SK-N-SH (cell line): ENCODE measurements at regions not wholly inside any gene's neighbourhood (a gene's known extent, or its start where the extent isn't known, plus 50 kb on each side); places are given as distances from the start of the nearest gene placed in this dataset.

Experiments
- CTCF ChIA-PET: fragments of 300-600, 350-600 bp; formaldehyde crosslinking; extraction: SDS; loops from one replicate; lab custom pipeline; 2021; lab: Yijun Ruan, JAX
- POLR2A ChIA-PET: fragments of 350-600 bp; sonication (Branson Sonifier 250); formaldehyde crosslinking; extraction: SDS; loops from one replicate; lab custom pipeline; 2020; ENCODE audit warnings: antibody characterized with exemption, inconsistent platforms; lab: Yijun Ruan, JAX
- DNase-seq: peaks from one replicate; pipeline ENCODE4 v3.0.0; 2012
- H2AFZ ChIP-seq: fragments of 200-600 bp; sonication (generic); 2 replicates; pipeline ENCODE4 v1.8.1; 2016; ENCODE audit warnings: antibody characterized with exemption, mild to moderate bottlenecking, low read depth
- H3F3A ChIP-seq: fragments of 200-600 bp; sonication (generic); replicated peaks from 2 replicates; pipeline ENCODE3; 2016; ENCODE audit warnings: antibody characterized with exemption, mild to moderate bottlenecking; ENCODE audit not compliant: insufficient read depth
- H3K27ac ChIP-seq, 2 experiments: fragments of 200-500 bp in 1 of 2; fragments of 200-600 bp in 1 of 2; sonication (Bioruptor generic) in 1 of 2; sonication (generic), shearing (Covaris generic) in 1 of 2; 2 replicates each; pipeline versions ENCODE4 v1.5.1 to v1.6.1; 2014 to 2016; ENCODE audit warnings: low read depth in 2 of 2, inconsistent platforms in 1 of 2, low read length in 1 of 2, mild to moderate bottlenecking in 1 of 2, mixed read lengths in 1 of 2
- H3K27me3 ChIP-seq: fragments of 200-600 bp; sonication (generic), shearing (Covaris generic); 2 replicates; pipeline ENCODE4 v1.6.1; 2016; ENCODE audit warnings: mixed run types; ENCODE audit not compliant: insufficient read depth
- H3K36me3 ChIP-seq, 2 experiments: fragments of 200-500 bp in 1 of 2; fragments of 200-600 bp in 1 of 2; sonication (Bioruptor generic) in 1 of 2; sonication (generic) in 1 of 2; replicated peaks in 1 of 2; 2 replicates each; pipeline versions ENCODE3 to v1.5.1; 2014 to 2016; ENCODE audit warnings: low read length in 1 of 2, mild to moderate bottlenecking in 1 of 2; ENCODE audit not compliant: insufficient read depth in 2 of 2, control insufficient read depth in 1 of 2
- H3K4me1 ChIP-seq, 2 experiments: fragments of 200-500 bp in 1 of 2; fragments of 200-600 bp in 1 of 2; sonication (Bioruptor generic) in 1 of 2; sonication (generic), shearing (Covaris generic) in 1 of 2; 2 replicates each; pipeline versions ENCODE4 v1.5.1 to v1.6.1; 2014 to 2016; ENCODE audit warnings: low read depth in 1 of 2, low read length in 1 of 2, mixed run types in 1 of 2; ENCODE audit not compliant: insufficient read depth in 2 of 2, control insufficient read depth in 1 of 2
- H3K4me2 ChIP-seq: fragments of 200-600 bp; sonication (generic), shearing (Covaris generic); 2 replicates; pipeline ENCODE4 v1.6.1; 2017; ENCODE audit warnings: mixed run types
- H3K4me3 ChIP-seq, 2 experiments: fragments of 200-500 bp in 1 of 2; fragments of 200-600 bp in 1 of 2; sonication (Bioruptor generic) in 1 of 2; sonication (generic), shearing (Covaris generic) in 1 of 2; 2 replicates each; pipeline versions ENCODE4 v1.5.1 to v1.8.1; 2014 to 2016; ENCODE audit warnings: low read depth in 2 of 2, inconsistent platforms in 1 of 2, low read length in 1 of 2, mild to moderate bottlenecking in 1 of 2, mixed read lengths in 1 of 2, moderate library complexity in 1 of 2
- H3K79me2 ChIP-seq: fragments of 200-600 bp; sonication (generic); 2 replicates; pipeline ENCODE4 v1.8.1; 2017; ENCODE audit warnings: mild to moderate bottlenecking; ENCODE audit not compliant: insufficient read depth
- H3K9ac ChIP-seq: fragments of 200-600 bp; sonication (generic); 2 replicates; pipeline ENCODE4 v1.6.1; 2017; ENCODE audit warnings: mixed run types
- H3K9me2 ChIP-seq: fragments of 200-600 bp; sonication (generic); 2 replicates; pipeline ENCODE4 v1.6.1; 2017; ENCODE audit warnings: mixed run types
- H3K9me3 ChIP-seq: fragments of 200-600 bp; sonication (generic); 2 replicates; pipeline ENCODE4 v1.6.1; 2017; ENCODE audit warnings: mixed run types, mild to moderate bottlenecking, moderate library complexity
- H4K20me1 ChIP-seq: fragments of 200-600 bp; sonication (generic); 2 replicates; pipeline ENCODE4 v1.6.1; 2017; ENCODE audit warnings: mild to moderate bottlenecking, mixed run types; ENCODE audit not compliant: insufficient read depth
- CHD2 ChIP-seq: fragments of 150-350 bp; IDR thresholded peaks from 2 replicates; pipeline ENCODE4 v1.6.1; 2018; ENCODE audit warnings: low read length; ENCODE audit not compliant: partially characterized antibody
- GABPA ChIP-seq: IDR thresholded peaks from 2 replicates; pipeline ENCODE4 v1.4.0; 2012; ENCODE audit warnings: low read depth, mild to moderate bottlenecking
- JUND ChIP-seq: IDR thresholded peaks from 2 replicates; pipeline ENCODE4 v1.4.0; 2012
- MXI1 ChIP-seq: IDR thresholded peaks from 2 replicates; pipeline ENCODE4 v1.6.1; 2012; ENCODE audit warnings: mild to moderate bottlenecking, low read depth, low read length, improper control_type of control experiment
- NRF1 ChIP-seq: IDR thresholded peaks from 2 replicates; pipeline ENCODE4 v1.6.1; 2012; ENCODE audit warnings: low read depth, mild to moderate bottlenecking, low read length
- POLR2AphosphoS5 ChIP-seq: IDR thresholded peaks from 2 replicates; pipeline ENCODE4 v1.6.1; 2012; ENCODE audit warnings: low read depth, low read length
- RAD21 ChIP-seq: IDR thresholded peaks from 2 replicates; pipeline ENCODE4 v1.6.1; 2012; ENCODE audit warnings: mild to moderate bottlenecking, low read length
- RCOR1 ChIP-seq: fragments of 150-350 bp; IDR thresholded peaks from 2 replicates; pipeline ENCODE4 v1.6.1; 2017; ENCODE audit warnings: antibody characterized with exemption, low read length
- SIN3A ChIP-seq: IDR thresholded peaks from 2 replicates; pipeline ENCODE4 v1.6.1; 2012; ENCODE audit warnings: low read depth, mild to moderate bottlenecking, low read length, moderate library complexity, borderline replicate concordance
- TEAD4 ChIP-seq: IDR thresholded peaks from 2 replicates; pipeline ENCODE4 v1.4.0; 2012; ENCODE audit warnings: mild to moderate bottlenecking, borderline replicate concordance; ENCODE audit not compliant: insufficient read depth
- YY1 ChIP-seq: IDR thresholded peaks from 2 replicates; pipeline ENCODE4 v1.4.0; 2012; ENCODE audit warnings: low read depth, mild to moderate bottlenecking
- TF ChIP-seq, protein P1 (sequence below): fragments of 200-600 bp; sonication (generic); IDR thresholded peaks from 2 replicates; pipeline ENCODE4 v1.6.1; 2017; ENCODE audit warnings: antibody characterized with exemption, mild to moderate bottlenecking, moderate library complexity
- TF ChIP-seq, protein P2 (sequence below): IDR thresholded peaks from 2 replicates; pipeline ENCODE4 v1.6.1; 2012; ENCODE audit warnings: mild to moderate bottlenecking, low read depth, low read length, moderate library complexity
- TF ChIP-seq, protein P3 (sequence below): fragments of 150-350 bp; IDR thresholded peaks from 2 replicates; pipeline ENCODE4 v1.6.1; 2017; ENCODE audit warnings: antibody characterized with exemption, low read length, low read depth, borderline replicate concordance
- TF ChIP-seq, protein P4 (sequence below): IDR thresholded peaks from 2 replicates; pipeline ENCODE4 v1.4.0; 2012; ENCODE audit warnings: low read depth, borderline replicate concordance
- TF ChIP-seq, protein P5 (sequence below): IDR thresholded peaks from 2 replicates; pipeline ENCODE4; 2012

DNA sequence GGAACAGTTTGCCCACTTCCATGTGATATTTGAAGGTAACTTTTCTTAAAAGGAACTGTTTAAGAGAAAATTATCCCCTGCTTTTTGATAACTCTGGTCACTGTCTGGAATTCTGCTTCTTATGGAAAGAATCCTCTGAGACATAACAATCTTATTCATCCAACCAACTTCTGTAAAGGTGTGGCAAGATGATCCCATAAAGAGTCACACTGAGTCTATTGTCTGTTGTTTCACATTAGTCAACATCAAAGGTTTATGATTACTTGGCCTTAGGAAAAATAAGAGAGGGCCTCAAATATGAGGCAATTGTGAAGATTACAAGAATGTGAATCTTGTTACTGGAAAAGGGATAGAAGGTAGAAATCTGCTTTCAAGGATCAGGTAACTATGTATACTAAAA, 88.0 kb upstream of the MAGEB18 start:
- Histone ChIP-seq H2AFZ (no peak overlapping the region), H3K9ac (no peak overlapping the region), H4K20me1 (no peaks in the 10 kb centered on the region), H3K4me1 (no peaks in the 10 kb centered on the region), H3K4me2 (no peak overlapping the region), H3K27me3 (no peaks in the 10 kb centered on the region), H3K36me3 (no peaks in the 10 kb centered on the region), H3K9me3 (no peaks in the 10 kb centered on the region)
- POLR2A ChIA-PET = no interaction called here
- CTCF ChIA-PET = no interaction called here
- TF ChIP-seq NRF1 = no peak
- TF ChIP-seq, protein P1, sequence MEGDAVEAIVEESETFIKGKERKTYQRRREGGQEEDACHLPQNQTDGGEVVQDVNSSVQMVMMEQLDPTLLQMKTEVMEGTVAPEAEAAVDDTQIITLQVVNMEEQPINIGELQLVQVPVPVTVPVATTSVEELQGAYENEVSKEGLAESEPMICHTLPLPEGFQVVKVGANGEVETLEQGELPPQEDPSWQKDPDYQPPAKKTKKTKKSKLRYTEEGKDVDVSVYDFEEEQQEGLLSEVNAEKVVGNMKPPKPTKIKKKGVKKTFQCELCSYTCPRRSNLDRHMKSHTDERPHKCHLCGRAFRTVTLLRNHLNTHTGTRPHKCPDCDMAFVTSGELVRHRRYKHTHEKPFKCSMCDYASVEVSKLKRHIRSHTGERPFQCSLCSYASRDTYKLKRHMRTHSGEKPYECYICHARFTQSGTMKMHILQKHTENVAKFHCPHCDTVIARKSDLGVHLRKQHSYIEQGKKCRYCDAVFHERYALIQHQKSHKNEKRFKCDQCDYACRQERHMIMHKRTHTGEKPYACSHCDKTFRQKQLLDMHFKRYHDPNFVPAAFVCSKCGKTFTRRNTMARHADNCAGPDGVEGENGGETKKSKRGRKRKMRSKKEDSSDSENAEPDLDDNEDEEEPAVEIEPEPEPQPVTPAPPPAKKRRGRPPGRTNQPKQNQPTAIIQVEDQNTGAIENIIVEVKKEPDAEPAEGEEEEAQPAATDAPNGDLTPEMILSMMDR = no peak
- no peak for TF ChIP-seq JUND
- TF ChIP-seq GABPA = no peak
- no peak for TF ChIP-seq TEAD4
- TF ChIP-seq, protein P2, sequence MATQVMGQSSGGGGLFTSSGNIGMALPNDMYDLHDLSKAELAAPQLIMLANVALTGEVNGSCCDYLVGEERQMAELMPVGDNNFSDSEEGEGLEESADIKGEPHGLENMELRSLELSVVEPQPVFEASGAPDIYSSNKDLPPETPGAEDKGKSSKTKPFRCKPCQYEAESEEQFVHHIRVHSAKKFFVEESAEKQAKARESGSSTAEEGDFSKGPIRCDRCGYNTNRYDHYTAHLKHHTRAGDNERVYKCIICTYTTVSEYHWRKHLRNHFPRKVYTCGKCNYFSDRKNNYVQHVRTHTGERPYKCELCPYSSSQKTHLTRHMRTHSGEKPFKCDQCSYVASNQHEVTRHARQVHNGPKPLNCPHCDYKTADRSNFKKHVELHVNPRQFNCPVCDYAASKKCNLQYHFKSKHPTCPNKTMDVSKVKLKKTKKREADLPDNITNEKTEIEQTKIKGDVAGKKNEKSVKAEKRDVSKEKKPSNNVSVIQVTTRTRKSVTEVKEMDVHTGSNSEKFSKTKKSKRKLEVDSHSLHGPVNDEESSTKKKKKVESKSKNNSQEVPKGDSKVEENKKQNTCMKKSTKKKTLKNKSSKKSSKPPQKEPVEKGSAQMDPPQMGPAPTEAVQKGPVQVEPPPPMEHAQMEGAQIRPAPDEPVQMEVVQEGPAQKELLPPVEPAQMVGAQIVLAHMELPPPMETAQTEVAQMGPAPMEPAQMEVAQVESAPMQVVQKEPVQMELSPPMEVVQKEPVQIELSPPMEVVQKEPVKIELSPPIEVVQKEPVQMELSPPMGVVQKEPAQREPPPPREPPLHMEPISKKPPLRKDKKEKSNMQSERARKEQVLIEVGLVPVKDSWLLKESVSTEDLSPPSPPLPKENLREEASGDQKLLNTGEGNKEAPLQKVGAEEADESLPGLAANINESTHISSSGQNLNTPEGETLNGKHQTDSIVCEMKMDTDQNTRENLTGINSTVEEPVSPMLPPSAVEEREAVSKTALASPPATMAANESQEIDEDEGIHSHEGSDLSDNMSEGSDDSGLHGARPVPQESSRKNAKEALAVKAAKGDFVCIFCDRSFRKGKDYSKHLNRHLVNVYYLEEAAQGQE = no peak
- TF ChIP-seq, protein P3, sequence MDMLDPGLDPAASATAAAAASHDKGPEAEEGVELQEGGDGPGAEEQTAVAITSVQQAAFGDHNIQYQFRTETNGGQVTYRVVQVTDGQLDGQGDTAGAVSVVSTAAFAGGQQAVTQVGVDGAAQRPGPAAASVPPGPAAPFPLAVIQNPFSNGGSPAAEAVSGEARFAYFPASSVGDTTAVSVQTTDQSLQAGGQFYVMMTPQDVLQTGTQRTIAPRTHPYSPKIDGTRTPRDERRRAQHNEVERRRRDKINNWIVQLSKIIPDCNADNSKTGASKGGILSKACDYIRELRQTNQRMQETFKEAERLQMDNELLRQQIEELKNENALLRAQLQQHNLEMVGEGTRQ = no peak
- no peak for TF ChIP-seq YY1
- no peak for TF ChIP-seq CHD2
- no peak for TF ChIP-seq POLR2AphosphoS5
- no peak for TF ChIP-seq RAD21
- TF ChIP-seq RCOR1 = no peak
- TF ChIP-seq, protein P4, sequence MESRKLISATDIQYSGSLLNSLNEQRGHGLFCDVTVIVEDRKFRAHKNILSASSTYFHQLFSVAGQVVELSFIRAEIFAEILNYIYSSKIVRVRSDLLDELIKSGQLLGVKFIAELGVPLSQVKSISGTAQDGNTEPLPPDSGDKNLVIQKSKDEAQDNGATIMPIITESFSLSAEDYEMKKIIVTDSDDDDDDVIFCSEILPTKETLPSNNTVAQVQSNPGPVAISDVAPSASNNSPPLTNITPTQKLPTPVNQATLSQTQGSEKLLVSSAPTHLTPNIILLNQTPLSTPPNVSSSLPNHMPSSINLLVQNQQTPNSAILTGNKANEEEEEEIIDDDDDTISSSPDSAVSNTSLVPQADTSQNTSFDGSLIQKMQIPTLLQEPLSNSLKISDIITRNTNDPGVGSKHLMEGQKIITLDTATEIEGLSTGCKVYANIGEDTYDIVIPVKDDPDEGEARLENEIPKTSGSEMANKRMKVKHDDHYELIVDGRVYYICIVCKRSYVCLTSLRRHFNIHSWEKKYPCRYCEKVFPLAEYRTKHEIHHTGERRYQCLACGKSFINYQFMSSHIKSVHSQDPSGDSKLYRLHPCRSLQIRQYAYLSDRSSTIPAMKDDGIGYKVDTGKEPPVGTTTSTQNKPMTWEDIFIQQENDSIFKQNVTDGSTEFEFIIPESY = no peak
- TF ChIP-seq, protein P5, sequence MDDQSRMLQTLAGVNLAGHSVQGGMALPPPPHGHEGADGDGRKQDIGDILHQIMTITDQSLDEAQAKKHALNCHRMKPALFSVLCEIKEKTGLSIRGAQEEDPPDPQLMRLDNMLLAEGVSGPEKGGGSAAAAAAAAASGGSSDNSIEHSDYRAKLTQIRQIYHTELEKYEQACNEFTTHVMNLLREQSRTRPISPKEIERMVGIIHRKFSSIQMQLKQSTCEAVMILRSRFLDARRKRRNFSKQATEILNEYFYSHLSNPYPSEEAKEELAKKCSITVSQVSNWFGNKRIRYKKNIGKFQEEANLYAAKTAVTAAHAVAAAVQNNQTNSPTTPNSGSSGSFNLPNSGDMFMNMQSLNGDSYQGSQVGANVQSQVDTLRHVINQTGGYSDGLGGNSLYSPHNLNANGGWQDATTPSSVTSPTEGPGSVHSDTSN = no peak
- no peak for TF ChIP-seq SIN3A
- TF ChIP-seq MXI1 = no peak
- TF ChIP-seq, all 33 proteins: peak for 0
- H3K27ac ChIP-seq = no peak overlapping the region
- H3K9me2 ChIP-seq = no peaks in the 10 kb centered on the region
- no peak overlapping the region for H3K4me3 ChIP-seq
- no peaks in the 10 kb centered on the region for H3F3A ChIP-seq
- no peak for DNase-seq
- H3K79me2 ChIP-seq = no peaks in the 10 kb centered on the region
